GM13977 (cell line): ENCODE measurements at regions not wholly inside any gene's neighbourhood (a gene's known extent, or its start where the extent isn't known, plus 50 kb on each side); places are given as distances from the start of the nearest gene placed in this dataset.

Experiments
- DNase-seq: peaks from one replicate; pipeline ENCODE4 v3.0.0; 2012; ENCODE audit warnings: low spot score
- CTCF ChIP-seq: IDR thresholded peaks from 2 replicates; pipeline ENCODE4 v1.5.1; 2012; ENCODE audit warnings: mild to moderate bottlenecking, control low read depth; ENCODE audit not compliant: insufficient read depth; ENCODE audit errors: extremely low read depth, missing control alignments
- in situ Hi-C: fragments of 300-500 bp; cut with MboI; formaldehyde crosslinking; loops from one replicate; pipeline ENCODE4 v1.12.0; 2022; ENCODE audit warnings: low sequenced_read_pairs, low pct_unique_long_range_greater_than_20kb, mixed read lengths, inconsistent platforms; ENCODE audit not compliant: unreplicated experiment

GRCh38 chr11:119875841-119876600 is 147.0 kb upstream of the NECTIN1 start:
- no peak for DNase-seq
- no peak for TF ChIP-seq CTCF
- in situ Hi-C loops, result no loop called here

- no peak for DNase-seq
- in situ Hi-C loops, result no loop called here
- no peak for TF ChIP-seq CTCF
Observed at GRCh38 chr11:119874660-119875238, 145.7 kb upstream of the NECTIN1 start.

GRCh38 chr11:119873761-119874421 is 144.9 kb upstream of the NECTIN1 start:
- in situ Hi-C loops, result no loop called here
- no peak for TF ChIP-seq CTCF
- no peak for DNase-seq

GRCh38 chr11:119872611-119873310 is 143.8 kb upstream of the NECTIN1 start:
- in situ Hi-C loops, result no loop called here
- no peak for DNase-seq
- TF ChIP-seq CTCF, result no peak

GRCh38 chr11:119865661-119866156 is 136.7 kb upstream of the NECTIN1 start:
- TF ChIP-seq CTCF, result no peak
- DNase-seq, result no peak
- in situ Hi-C loops, result no loop called here

GRCh38 chr11:119864836-119865235 is 135.8 kb upstream of the NECTIN1 start:
- no peak for TF ChIP-seq CTCF
- DNase-seq, result no peak
- in situ Hi-C loops, result no loop called here
